Skin epidermis (tissue), 12 donors: ENCODE measurements at regions not wholly inside any gene's neighbourhood (a gene's known extent, or its start where the extent isn't known, plus 50 kb on each side); places are given as distances from the start of the nearest gene placed in this dataset.

Experiments
- H3K27ac ChIP-seq, 21 experiments: fragments of 200-600 bp; sonication (generic) in 11 of 21; one replicate each; pipeline ENCODE4 v1.5.0; 2020; ENCODE audit warnings: mild to moderate bottlenecking in 3 of 21, inconsistent platforms in 2 of 21, moderate library complexity in 2 of 21
- H3K4me3 ChIP-seq, 7 experiments: fragments of 200-600 bp; sonication (generic) in 2 of 7; one replicate each; pipeline ENCODE4 v1.5.0; 2020; ENCODE audit warnings: inconsistent platforms in 2 of 7, mild to moderate bottlenecking in 2 of 7, moderate library complexity in 1 of 7

DNA sequence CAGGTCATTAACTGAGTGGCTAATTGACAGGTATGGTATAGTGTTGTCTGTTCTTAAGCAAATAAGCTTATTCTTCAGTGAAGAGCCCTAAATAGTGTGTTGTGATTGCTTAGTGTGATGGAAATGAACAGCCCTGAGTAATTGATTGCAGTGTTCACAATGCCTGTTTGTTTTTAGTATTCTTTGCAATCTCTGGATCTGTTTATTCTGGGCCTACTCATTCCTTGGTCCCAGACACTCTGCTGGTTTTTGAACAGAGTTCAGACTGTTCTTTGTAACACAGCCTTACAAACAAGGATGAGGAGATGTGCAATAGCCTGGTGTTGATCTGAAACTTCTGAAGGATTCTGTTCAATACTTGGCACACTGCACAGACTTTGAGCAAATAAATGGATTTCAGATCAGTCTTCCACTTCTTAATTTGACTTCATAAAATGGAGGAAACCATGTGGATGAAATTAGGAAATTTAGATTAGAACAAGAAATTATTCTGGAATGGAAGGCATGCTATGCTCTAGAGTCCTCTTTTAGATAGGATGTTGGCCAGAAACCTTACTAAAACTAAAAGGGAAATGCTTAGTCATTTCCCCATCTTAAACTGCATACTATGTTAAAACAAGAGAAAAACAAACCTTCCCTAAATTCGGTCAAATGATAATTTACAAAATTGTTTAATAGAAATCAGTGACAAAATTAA, 444.2 kb upstream of the SEMA3D start:
- Histone ChIP-seq H3K4me3 (no peak overlapping the region), H3K27ac (no peak overlapping the region)

DNA sequence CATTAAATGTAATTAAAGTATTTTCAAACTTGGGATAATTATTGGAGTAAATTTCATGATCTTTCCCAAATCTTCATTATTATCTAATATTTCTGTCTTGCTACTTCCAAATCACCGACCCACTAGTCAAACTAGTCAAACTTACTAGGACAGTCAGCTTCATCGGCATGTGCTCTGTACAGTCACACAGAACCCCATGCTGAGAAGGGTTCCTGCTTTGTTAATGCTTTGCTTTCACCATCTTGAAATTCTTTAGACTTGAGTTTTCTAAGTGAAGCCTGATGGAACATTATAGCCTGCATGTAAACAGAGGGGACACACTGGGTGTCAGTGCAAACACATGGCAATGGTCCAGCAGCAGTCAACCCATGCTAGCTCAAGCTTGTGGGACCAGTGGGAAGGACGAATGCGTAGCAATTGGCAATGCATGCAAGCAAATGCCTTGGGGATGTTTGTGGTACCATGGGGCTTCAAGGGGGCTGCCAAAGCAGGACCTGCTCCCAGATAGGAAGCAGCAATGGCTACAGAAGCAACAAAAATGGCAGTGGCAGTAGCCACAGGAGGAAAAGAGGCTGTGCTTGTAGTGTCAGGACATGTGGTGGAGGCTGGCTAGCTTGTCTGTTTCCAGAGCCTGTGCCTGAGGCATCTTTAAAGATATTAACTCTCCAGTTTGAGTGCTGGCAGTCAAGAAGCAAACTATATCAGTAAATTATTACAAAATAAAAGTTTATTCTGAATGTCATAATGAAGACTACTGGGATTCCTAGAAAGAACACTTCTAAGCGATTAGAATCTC, 441.1 kb upstream of the SEMA3D start:
- H3K4me3 ChIP-seq: no peak overlapping the region

GRCh38 chr7:85622059-85622458, 435.2 kb upstream of the SEMA3D start:
- H3K27ac ChIP-seq: peak overlapping the region in 1 of 21 experiments; percentile 5
- no peak overlapping the region for H3K4me3 ChIP-seq

More for the DNA sequence above, 441.1 kb upstream of the SEMA3D start:
- H3K27ac ChIP-seq: no peak overlapping the region

- Histone ChIP-seq H3K4me3 (no peak overlapping the region), H3K27ac (peak overlapping the region in 1 of 21 experiments; percentile 5)
Observed at GRCh38 chr7:85620936-85621685, 434.3 kb upstream of the SEMA3D start.

DNA sequence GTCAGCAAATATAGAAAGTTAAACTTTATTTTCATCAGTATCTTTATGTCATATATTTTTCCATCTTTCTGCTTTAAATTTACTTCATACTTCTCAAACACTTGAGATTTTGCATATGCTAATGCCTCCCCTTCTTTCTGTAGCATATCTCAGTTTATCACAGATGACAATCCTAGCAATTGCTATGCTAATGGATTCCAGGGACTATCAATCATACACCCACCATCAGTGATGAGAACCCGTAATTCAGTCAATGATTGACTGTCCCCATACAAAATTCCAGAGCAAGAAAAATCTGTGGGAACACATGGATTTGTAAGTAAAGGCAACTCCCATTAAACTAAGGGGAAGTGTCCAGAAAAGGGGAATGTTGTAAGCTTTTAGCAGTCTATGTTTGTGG, 432.4 kb upstream of the SEMA3D start:
- Histone ChIP-seq H3K4me3 (no peak overlapping the region), H3K27ac (no peak overlapping the region)

- Histone ChIP-seq H3K4me3 (no peak overlapping the region), H3K27ac (no peak overlapping the region)
Observed at GRCh38 chr7:85614684-85615083, 427.8 kb upstream of the SEMA3D start.

DNA sequence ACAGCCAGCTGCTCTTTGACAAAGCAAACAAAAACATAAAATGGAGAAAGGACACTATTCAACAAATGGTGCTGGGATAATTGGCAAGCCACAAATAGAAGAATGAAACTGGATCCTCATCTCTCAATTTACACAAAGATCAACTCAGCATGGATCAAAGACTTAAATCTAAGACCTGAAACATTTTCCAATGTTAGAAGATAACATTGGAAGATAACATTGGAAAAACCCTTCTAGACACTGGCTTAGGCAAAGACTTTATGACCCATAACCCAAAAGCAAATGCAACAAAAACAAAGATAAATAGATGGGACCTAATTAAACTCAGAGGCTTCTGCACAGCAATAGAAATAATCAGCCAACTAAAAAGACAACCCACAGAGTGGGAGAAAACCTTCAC, 425.7 kb upstream of the SEMA3D start:
- Histone ChIP-seq H3K27ac (no peak overlapping the region), H3K4me3 (no peak overlapping the region)

GRCh38 chr7:85608804-85609203, 421.9 kb upstream of the SEMA3D start:
- Histone ChIP-seq H3K4me3 (no peak overlapping the region), H3K27ac (no peak overlapping the region)

- no peak overlapping the region for H3K4me3 ChIP-seq
Observed at GRCh38 chr7:85602196-85602595, 415.3 kb upstream of the SEMA3D start.

DNA sequence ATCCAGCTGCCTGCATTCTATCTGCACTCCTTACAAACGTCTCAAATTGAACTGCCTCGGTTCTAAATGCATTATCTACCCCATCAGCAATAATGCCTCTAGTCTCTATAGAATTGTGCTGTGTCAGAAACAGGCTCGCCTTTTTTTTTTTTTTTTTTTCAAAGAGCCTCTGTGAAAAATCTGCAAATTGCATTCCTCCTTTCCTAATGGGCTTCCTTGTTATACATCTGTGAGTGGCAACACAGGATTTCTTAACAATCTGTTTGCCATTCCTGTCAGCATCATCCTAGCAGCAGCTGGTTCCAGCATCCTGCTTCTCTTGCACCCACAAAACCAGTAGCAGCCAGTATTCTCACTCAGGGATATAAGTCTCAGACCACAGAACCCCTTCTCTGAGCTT, 413.5 kb upstream of the SEMA3D start:
- H3K4me3 ChIP-seq: no peak overlapping the region
- no peak overlapping the region for H3K27ac ChIP-seq

More at GRCh38 chr7:85602196-85602595, 415.3 kb upstream of the SEMA3D start:
- no peak overlapping the region for H3K27ac ChIP-seq

GRCh38 chr7:85596827-85597226, 410.0 kb upstream of the SEMA3D start:
- Histone ChIP-seq H3K4me3 (no peak overlapping the region), H3K27ac (no peak overlapping the region)

DNA sequence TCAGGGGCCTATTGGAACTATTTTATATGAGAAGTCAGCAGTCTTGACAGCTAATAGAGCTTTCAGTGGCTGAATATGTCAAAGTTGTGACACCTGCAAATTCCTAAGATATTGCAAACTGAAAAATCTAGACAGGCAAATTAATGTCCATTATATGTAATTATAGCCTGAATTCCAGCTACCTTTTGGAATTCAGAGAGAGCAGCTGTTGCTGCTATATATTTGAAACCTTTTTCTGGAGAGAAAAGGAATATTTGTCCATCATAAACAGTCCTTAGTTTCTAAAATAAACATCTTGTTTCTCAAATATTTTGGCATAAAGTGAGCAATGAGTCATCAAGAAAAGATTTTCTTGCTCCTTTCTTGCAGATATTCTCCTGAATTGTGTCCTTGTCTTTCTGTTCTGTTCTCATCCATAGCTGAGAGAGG, 408.9 kb upstream of the SEMA3D start:
- no peak overlapping the region for H3K27ac ChIP-seq
- no peak overlapping the region for H3K4me3 ChIP-seq

DNA sequence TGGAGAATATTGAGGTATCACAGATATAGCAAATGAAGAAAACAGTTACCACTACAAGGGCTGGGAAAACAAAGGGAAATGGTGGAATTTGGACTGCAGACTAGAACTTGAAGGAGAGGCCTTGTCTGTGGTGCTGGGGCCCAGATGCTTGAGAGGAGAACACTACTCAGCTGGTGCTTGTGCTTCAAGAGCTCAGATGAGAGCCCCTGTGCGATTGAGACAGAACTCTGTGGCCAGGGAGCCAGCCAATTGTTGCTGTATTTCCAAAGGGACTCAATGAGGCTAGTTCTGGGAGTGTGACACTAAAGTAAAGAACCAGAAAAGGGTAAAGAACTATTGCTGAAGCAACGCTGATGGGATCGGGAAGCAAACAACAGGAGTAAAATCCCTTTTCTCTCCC, 406.5 kb upstream of the SEMA3D start:
- H3K4me3 ChIP-seq: no peak overlapping the region
- H3K27ac ChIP-seq: no peak overlapping the region

- no peak overlapping the region for H3K4me3 ChIP-seq
Observed at GRCh38 chr7:85587785-85588184, 400.9 kb upstream of the SEMA3D start.

DNA sequence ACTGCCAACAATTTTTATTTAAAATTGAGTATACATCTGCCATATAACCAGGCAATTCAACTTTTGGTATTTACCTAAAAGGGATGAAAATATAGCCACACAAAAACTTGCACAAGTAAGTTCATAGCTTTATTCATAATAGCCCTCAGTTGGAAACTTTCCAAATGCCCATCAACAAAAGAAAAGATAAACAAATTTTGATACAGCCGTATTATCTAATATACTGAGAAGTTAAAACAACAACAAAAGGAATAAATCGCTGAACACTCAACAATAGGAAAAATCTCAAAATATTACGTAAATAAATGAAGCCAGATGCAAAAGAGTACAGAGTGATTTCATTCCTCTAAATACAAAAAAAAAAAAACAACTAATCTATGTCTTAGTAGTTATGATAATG, 399.2 kb upstream of the SEMA3D start:
- H3K27ac ChIP-seq: no peak overlapping the region
- no peak overlapping the region for H3K4me3 ChIP-seq

More at GRCh38 chr7:85587785-85588184, 400.9 kb upstream of the SEMA3D start:
- no peak overlapping the region for H3K27ac ChIP-seq

- Histone ChIP-seq H3K27ac (no peak overlapping the region), H3K4me3 (no peak overlapping the region)
Observed at GRCh38 chr7:85583131-85583953, 396.5 kb upstream of the SEMA3D start.

DNA sequence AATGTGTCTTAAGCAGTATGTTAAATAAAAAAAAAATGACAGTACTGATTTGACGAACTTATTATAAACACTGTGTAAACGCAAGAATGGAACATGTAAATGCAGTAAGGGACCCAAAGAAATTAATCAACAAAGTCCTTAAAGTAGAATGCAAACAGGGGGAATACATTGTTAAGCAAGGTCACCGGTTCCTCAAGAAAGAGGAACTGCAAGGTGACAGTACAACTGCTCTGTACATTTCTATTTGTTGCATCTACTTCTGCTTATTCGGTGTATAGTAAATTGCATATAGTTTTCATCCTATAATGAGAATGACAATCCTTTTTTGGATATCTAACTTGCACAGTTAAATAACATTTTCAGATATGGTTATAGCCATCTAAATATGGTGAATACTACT, 387.0 kb upstream of the SEMA3D start:
- H3K27ac ChIP-seq: no peak overlapping the region
- no peak overlapping the region for H3K4me3 ChIP-seq

GRCh38 chr7:85573346-85573745, 386.5 kb upstream of the SEMA3D start:
- H3K4me3 ChIP-seq: no peak overlapping the region
- no peak overlapping the region for H3K27ac ChIP-seq

DNA sequence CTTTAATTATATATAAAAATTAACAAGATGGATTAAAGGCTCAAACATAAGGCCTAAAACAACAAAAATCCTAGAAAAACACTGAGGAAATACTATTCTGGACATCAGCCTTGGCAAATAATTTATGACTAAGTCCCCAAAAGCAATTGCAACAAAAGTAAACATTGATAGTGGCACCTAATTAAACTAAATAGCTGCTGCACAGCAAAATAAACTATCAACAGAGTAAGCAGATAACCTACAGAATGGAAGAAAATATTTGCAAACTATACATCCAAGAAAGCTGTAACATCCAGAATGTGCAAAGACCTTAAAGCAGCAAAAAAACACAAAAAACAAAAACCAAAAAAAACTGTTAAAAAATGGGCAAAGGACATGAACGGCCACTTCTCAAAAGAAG, 384.0 kb upstream of the SEMA3D start:
- Histone ChIP-seq H3K4me3 (no peak overlapping the region), H3K27ac (no peak overlapping the region)

DNA sequence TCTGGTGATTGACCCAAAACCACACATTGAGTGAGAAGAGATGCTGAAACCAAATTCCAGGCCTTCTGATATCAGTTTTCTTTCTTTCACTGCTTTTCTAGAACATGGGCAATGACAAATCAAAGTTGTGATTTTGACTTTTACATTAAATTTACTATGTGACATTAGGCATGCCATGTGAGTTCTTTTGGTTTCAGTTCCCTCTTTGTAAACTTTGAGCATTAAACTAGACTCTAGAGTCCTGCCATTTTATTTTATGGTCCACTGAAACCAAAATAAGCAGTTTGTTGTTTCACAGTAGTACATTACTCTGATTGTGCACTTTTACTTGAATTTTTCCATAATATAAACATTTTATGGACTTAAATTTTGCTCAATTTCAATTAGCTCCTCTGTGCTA, 381.1 kb upstream of the SEMA3D start:
- no peak overlapping the region for H3K27ac ChIP-seq
- no peak overlapping the region for H3K4me3 ChIP-seq
